ENCODE measurements at regions not wholly inside any gene's neighbourhood (a gene's known extent, or its start where the extent isn't known, plus 50 kb on each side); places are given as distances from the start of the nearest gene placed in this dataset.
"Not testable (repeated sequence)": the region's sequence is repeated elsewhere in the genome, so short reads cannot be mapped to it uniquely, and the experiment has no call there.

- DNase-seq = no peak
These were observed 67.9 kb downstream of the TBX3 start for GRCh38 chr12:114616081-114616480.

GRCh38 chr12:114614040-114614439, 69.9 kb downstream of the TBX3 start:
- no peak for DNase-seq

GRCh38 chr12:114612062-114612461, 71.9 kb downstream of the TBX3 start:
- DNase-seq = no peak

- no peak for DNase-seq
These were observed 72.6 kb downstream of the TBX3 start for GRCh38 chr12:114611145-114612018.

- DNase-seq = no peak
These were observed 75.5 kb downstream of the TBX3 start for GRCh38 chr12:114608509-114608908.

GRCh38 chr12:114605918-114606317, 78.1 kb downstream of the TBX3 start:
- DNase-seq = no peak

- no peak for DNase-seq
These were observed 79.4 kb downstream of the TBX3 start for GRCh38 chr12:114604606-114605005.

- DNase-seq = not testable (repeated sequence)
These were observed 83.4 kb downstream of the TBX3 start for GRCh38 chr12:114600584-114600983.

- DNase-seq = no peak
These were observed 85.9 kb downstream of the TBX3 start for GRCh38 chr12:114598111-114598510.

GRCh38 chr12:114592946-114593345, 91.0 kb downstream of the TBX3 start:
- DNase-seq = no peak

- peak; percentile 59 for DNase-seq
These were observed 95.9 kb downstream of the TBX3 start for GRCh38 chr12:114588061-114588460.

GRCh38 chr12:114580306-114580705, 103.7 kb downstream of the TBX3 start:
- no peak for DNase-seq

GRCh38 chr12:114579389-114579788, 104.6 kb downstream of the TBX3 start:
- DNase-seq = no peak

- no peak for DNase-seq
These were observed 121.3 kb downstream of the TBX3 start for GRCh38 chr12:114562654-114563053.

- no peak for DNase-seq
These were observed 128.5 kb downstream of the TBX3 start for GRCh38 chr12:114555451-114555850.

- no peak for DNase-seq
These were observed 136.3 kb downstream of the TBX3 start for GRCh38 chr12:114547636-114548035.

- no peak for DNase-seq
These were observed 124.5 kb upstream of the TBX5 start for GRCh38 chr12:114530417-114530816.

GRCh38 chr12:114529966-114530365, 124.0 kb upstream of the TBX5 start:
- DNase-seq = no peak

GRCh38 chr12:114528766-114529165, 122.8 kb upstream of the TBX5 start:
- DNase-seq = no peak

- DNase-seq = not testable (repeated sequence)
These were observed 115.2 kb upstream of the TBX5 start for GRCh38 chr12:114521160-114521559.

GRCh38 chr12:114512351-114512750, 106.4 kb upstream of the TBX5 start:
- no peak for DNase-seq

GRCh38 chr12:114508529-114509129, 102.7 kb upstream of the TBX5 start:
- peak; percentile 82 for DNase-seq

GRCh38 chr12:114506651-114507050, 100.7 kb upstream of the TBX5 start:
- DNase-seq = no peak

GRCh38 chr12:114504311-114504710, 98.4 kb upstream of the TBX5 start:
- DNase-seq = no peak

- no peak for DNase-seq
These were observed 95.5 kb upstream of the TBX5 start for GRCh38 chr12:114501474-114501807.
